Lung (tissue), 11 donors: ENCODE measurements at regions not wholly inside any gene's neighbourhood (a gene's known extent, or its start where the extent isn't known, plus 50 kb on each side); places are given as distances from the start of the nearest gene placed in this dataset.

Experiments
- ATAC-seq: fragments of 200-7000 bp; cut with Tn5 transposase; one replicate; pipeline ENCODE4 v1.9.1; 2020; ENCODE audit warnings: moderate number of reproducible peaks; ENCODE audit not compliant: insufficient read depth, low FRiP score
- DNase-seq, 3 donors: peaks; one replicate each; pipeline ENCODE4 v3.0.0-alpha.2; 2013 to 2017
- H3K27ac ChIP-seq, 2 donors: one replicate each; pipeline ENCODE4 v1.5.1; 2013; ENCODE audit warnings: mild to moderate bottlenecking in 2 of 2, moderate library complexity in 2 of 2, control low read depth in 1 of 2, inconsistent platforms in 1 of 2, low read depth in 1 of 2, low read length in 1 of 2
- H3K27me3 ChIP-seq, 3 donors: one replicate each; pipeline ENCODE4 v1.5.1; 2013; ENCODE audit warnings: low read length in 2 of 3; ENCODE audit not compliant: control insufficient read depth in 3 of 3, insufficient read depth in 3 of 3
- H3K36me3 ChIP-seq, 4 donors: one replicate each; pipeline ENCODE4 v1.5.1; 2013; ENCODE audit warnings: low read length in 4 of 4, mild to moderate bottlenecking in 1 of 4, moderate library complexity in 1 of 4; ENCODE audit not compliant: control insufficient read depth in 4 of 4, insufficient read depth in 4 of 4
- H3K4me1 ChIP-seq, 5 donors: one replicate each; pipeline ENCODE4 v1.5.1; 2013; ENCODE audit warnings: low read length in 5 of 5, mild to moderate bottlenecking in 2 of 5, moderate library complexity in 1 of 5; ENCODE audit not compliant: control insufficient read depth in 5 of 5, insufficient read depth in 5 of 5
- H3K4me3 ChIP-seq: one replicate; pipeline ENCODE4 v1.5.1; 2013; ENCODE audit warnings: mild to moderate bottlenecking, control low read depth, moderate library complexity
- H3K9ac ChIP-seq, 2 donors: one replicate each; pipeline ENCODE4 v1.5.1; 2013; ENCODE audit warnings: low read length in 2 of 2, control low read depth in 1 of 2; ENCODE audit not compliant: insufficient read depth in 1 of 2
- H3K9me3 ChIP-seq, 4 donors: one replicate each; pipeline ENCODE4 v1.5.1; 2013; ENCODE audit warnings: low read length in 3 of 4, mild to moderate bottlenecking in 1 of 4, moderate library complexity in 1 of 4; ENCODE audit not compliant: control insufficient read depth in 4 of 4, insufficient read depth in 3 of 4
- WGBS, 2 donors: extraction: QIAGEN DNeasy Blood & Tissue Kit; methylation state at CpG; one replicate each; pipeline ENCODE4 v1.1.7; 2013; 5-methylcytosine and 5-hydroxymethylcytosine counted together
- TF ChIP-seq, protein P1 (sequence below): IDR thresholded peaks from 2 replicates; pipeline ENCODE4 v1.5.1; 2012; ENCODE audit warnings: mild to moderate bottlenecking; ENCODE audit errors: control extremely low read depth, extremely low read depth
- donor health status: control.
- donor health status: control.
- donor health status: Bipolar disorder and iron deficiency.
- donor health status: healthy.
- donor health status: DM: yes; HTN: yes; CAD: no.

DNA sequence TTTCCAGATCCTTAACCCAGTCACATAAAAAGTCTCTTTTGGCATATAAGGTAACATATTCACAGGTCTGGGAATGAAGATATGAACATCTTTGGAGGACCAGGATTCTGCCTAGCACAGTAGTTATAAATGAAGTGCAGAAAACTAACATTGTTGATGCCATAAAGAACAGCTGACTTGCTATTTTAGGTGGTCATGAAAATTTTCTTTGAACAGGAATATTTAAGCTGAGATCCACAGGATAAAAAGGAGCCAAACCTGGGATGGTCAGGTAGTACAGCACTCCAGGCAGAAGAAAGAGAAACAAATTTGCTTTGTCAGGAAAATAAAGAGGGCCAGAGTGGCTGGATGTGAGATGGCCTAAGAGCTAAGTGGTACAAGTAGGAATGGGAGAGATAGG is 80.0 kb downstream of the CENPW start:
- TF ChIP-seq, protein P1, sequence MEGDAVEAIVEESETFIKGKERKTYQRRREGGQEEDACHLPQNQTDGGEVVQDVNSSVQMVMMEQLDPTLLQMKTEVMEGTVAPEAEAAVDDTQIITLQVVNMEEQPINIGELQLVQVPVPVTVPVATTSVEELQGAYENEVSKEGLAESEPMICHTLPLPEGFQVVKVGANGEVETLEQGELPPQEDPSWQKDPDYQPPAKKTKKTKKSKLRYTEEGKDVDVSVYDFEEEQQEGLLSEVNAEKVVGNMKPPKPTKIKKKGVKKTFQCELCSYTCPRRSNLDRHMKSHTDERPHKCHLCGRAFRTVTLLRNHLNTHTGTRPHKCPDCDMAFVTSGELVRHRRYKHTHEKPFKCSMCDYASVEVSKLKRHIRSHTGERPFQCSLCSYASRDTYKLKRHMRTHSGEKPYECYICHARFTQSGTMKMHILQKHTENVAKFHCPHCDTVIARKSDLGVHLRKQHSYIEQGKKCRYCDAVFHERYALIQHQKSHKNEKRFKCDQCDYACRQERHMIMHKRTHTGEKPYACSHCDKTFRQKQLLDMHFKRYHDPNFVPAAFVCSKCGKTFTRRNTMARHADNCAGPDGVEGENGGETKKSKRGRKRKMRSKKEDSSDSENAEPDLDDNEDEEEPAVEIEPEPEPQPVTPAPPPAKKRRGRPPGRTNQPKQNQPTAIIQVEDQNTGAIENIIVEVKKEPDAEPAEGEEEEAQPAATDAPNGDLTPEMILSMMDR, result no peak
- H3K9ac ChIP-seq, result no peak overlapping the region
- H3K27me3 ChIP-seq, result no peaks in the 10 kb centered on the region
- no peak overlapping the region for H3K4me3 ChIP-seq
- DNase-seq, result no peak
- no peak for ATAC-seq
- H3K4me1 ChIP-seq, result no peaks in the 10 kb centered on the region
- no peaks in the 10 kb centered on the region for H3K36me3 ChIP-seq
- H3K9me3 ChIP-seq, result no peaks in the 10 kb centered on the region
- H3K27ac ChIP-seq, result no peak overlapping the region

DNA sequence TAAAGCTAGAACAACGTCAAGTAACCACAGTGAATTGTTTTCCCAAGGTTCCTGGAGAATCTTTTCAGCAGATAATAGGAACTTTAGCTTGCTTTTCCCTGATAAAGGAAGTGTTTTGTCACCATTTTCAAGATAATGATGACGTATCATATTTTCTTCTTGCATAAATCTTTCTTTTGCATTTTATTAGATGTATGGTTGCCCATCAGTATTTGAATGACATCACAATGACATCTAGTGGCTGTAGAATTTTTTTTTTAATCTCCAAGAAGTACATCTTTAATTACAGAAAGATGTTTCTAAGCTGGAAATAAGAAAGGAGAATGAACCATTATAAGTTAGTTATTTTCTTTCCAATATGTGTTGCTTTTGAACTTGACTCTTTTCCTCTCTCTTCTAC is 83.0 kb downstream of the CENPW start:
- no peaks in the 10 kb centered on the region for H3K9me3 ChIP-seq
- no peaks in the 10 kb centered on the region for H3K36me3 ChIP-seq
- TF ChIP-seq, protein P1, result no peak
- WGBS, 2 donors, result 55 to 59% methylated on average over 2 of the region's 2 CpGs
- H3K9ac ChIP-seq, result no peak overlapping the region
- H3K4me3 ChIP-seq, result no peak overlapping the region
- H3K27ac ChIP-seq, result no peak overlapping the region
- DNase-seq (no peak), ATAC-seq (no peak)
- H3K27me3 ChIP-seq, result no peaks in the 10 kb centered on the region
- H3K4me1 ChIP-seq, result no peaks in the 10 kb centered on the region

DNA sequence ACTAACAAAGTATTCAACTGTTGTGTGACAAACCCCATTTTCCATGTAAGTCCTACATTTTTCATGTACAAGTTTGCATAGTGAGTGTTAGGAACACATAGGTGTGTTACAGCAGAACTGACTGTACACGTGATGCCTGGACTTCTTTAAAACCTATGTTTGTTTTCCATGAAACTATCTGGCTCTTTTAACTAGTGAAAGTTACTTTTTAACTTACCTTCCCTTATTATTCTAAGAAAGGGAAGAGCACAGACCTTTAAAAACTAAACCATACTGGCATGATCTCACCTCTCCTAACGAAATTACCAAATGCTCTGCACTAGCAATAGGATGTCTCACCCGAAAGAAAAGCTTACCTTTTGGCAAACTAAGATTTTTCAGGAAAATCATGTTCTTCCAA is 87.8 kb downstream of the CENPW start:
- Histone ChIP-seq H3K36me3 (no peaks in the 10 kb centered on the region), H3K4me3 (no peak overlapping the region), H3K9me3 (no peaks in the 10 kb centered on the region), H3K27me3 (no peaks in the 10 kb centered on the region), H3K4me1 (no peaks in the 10 kb centered on the region), H3K27ac (no peak overlapping the region), H3K9ac (no peak overlapping the region)
- DNase-seq (no peak), ATAC-seq (no peak)
- WGBS, 2 donors, result 64 to 84% methylated on average over 3 of the region's 3 CpGs
- TF ChIP-seq, protein P1, result no peak

DNA sequence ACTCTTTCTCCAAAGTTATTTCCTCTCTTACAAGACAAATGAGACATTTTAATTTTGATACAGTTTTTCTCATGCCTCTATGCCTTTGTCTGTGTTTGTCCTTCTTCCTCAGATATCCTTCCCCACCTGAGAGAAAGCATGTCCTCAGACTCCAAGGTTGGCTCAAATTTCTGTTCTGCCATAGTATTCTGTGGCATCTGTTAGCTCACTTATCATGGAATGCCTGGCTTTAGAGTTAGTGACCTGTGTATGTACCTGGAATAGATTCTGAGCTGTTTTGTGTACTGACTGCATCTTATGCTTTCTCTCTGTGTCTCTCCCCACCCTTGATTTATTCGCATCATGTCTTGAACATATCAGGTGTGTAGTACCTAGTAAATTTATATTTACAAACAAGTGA is 90.0 kb downstream of the CENPW start:
- Histone ChIP-seq H3K27ac (no peak overlapping the region), H3K4me3 (no peak overlapping the region), H3K9me3 (no peaks in the 10 kb centered on the region), H3K27me3 (no peaks in the 10 kb centered on the region), H3K9ac (no peak overlapping the region), H3K36me3 (no peaks in the 10 kb centered on the region), H3K4me1 (no peaks in the 10 kb centered on the region)
- TF ChIP-seq, protein P1, result no peak
- ATAC-seq (no peak), DNase-seq (no peak)
- WGBS, 2 donors, result 91 to 92% methylated on average over 1 of the region's 1 CpG
